Tibial artery (tissue), 4 donors: ENCODE measurements at regions not wholly inside any gene's neighbourhood (a gene's known extent, or its start where the extent isn't known, plus 50 kb on each side); places are given as distances from the start of the nearest gene placed in this dataset.

Source experiments
- DNase-seq, 2 donors: peaks; one replicate each; pipeline ENCODE4 v3.0.0-alpha.2; 2019
- H3K27ac ChIP-seq, 2 donors: fragments of 200-600 bp; sonication (generic) in 1 of 2; 1 replicate in 1 of 2; 2 replicates in 1 of 2; pipeline ENCODE4 v1.5.1; 2018 to 2019; ENCODE audit warnings: mild to moderate bottlenecking in 1 of 2
- H3K27me3 ChIP-seq, 2 donors: fragments of 200-600 bp; sonication (generic) in 1 of 2; one replicate each; pipeline versions ENCODE4 v1.5.1 to v1.6.0; 2016 to 2019
- H3K36me3 ChIP-seq, 3 donors: fragments of 200-600 bp; sonication (generic) in 2 of 3; one replicate each; pipeline ENCODE4 v1.5.1; 2016 to 2019; ENCODE audit warnings: mild to moderate bottlenecking in 2 of 3
- H3K4me1 ChIP-seq, 4 donors: fragments of 200-600 bp; sonication (generic) in 2 of 4; 1 replicate in 3 of 4; 2 replicates in 1 of 4; pipeline ENCODE4 v1.5.1; 2016 to 2019
- H3K4me3 ChIP-seq, 2 donors: fragments of 200-600 bp; sonication (generic) in 1 of 2; 1 replicate in 1 of 2; 2 replicates in 1 of 2; pipeline ENCODE4 v1.5.1; 2018 to 2019; ENCODE audit warnings: mild to moderate bottlenecking in 2 of 2
- H3K9me3 ChIP-seq, 3 donors: fragments of 200-600 bp; sonication (generic) in 1 of 3; one replicate each; pipeline ENCODE4 v1.5.1; 2016 to 2019
- CTCF ChIP-seq, 2 experiments: fragments of 200-600 bp in 1 of 2; fragments of 450-650 bp in 1 of 2; IDR thresholded peaks; one replicate each; pipeline ENCODE4 v1.5.1; 2017 to 2019; ENCODE audit warnings: antibody characterized with exemption in 2 of 2, mild to moderate bottlenecking in 1 of 2, moderate library complexity in 1 of 2
- intact Hi-C: fragments of 100-400 bp; cut with DNase I; formaldehyde crosslinking; loops from one replicate; pipeline ENCODE4 v1.15.0; 2023; ENCODE audit warnings: low total_unique reads

GRCh38 chr7:1310936-1311335, 78.3 kb downstream of the UNCX start:
- Histone ChIP-seq H3K9me3 (peaks cover 0 to 9% (median 0%) of the 10 kb centered on the region in 3 donors), H3K4me1 (no peaks in the 10 kb centered on the region), H3K27ac (no peak overlapping the region), H3K36me3 (no peaks in the 10 kb centered on the region), H3K4me3 (no peak overlapping the region), H3K27me3 (peaks cover 0 to 57% of the 10 kb centered on the region in 2 donors)
- DNase-seq: no peak
- intact Hi-C loops: no loop called here
- TF ChIP-seq CTCF (IDR thresholded peaks at IDR 0.05): no peak

- DNase-seq: no peak
- no peaks in the 10 kb centered on the region for H3K36me3 ChIP-seq
- H3K27ac ChIP-seq: no peak overlapping the region
- no peak overlapping the region for H3K4me3 ChIP-seq
- H3K27me3 ChIP-seq: peaks cover 0 to 59% of the 10 kb centered on the region in 2 donors
- TF ChIP-seq CTCF (IDR thresholded peaks at IDR 0.05): no peak
- no peaks in the 10 kb centered on the region for H3K4me1 ChIP-seq
- intact Hi-C loops: no loop called here
- H3K9me3 ChIP-seq: peaks cover 0 to 9% (median 0%) of the 10 kb centered on the region in 3 donors
These were observed 78.9 kb downstream of the UNCX start for GRCh38 chr7:1311406-1312135.

GRCh38 chr7:1312136-1313070, 79.7 kb downstream of the UNCX start:
- Histone ChIP-seq H3K36me3 (no peaks in the 10 kb centered on the region), H3K4me3 (no peak overlapping the region), H3K27me3 (peaks cover 0 to 54% of the 10 kb centered on the region in 2 donors), H3K4me1 (no peaks in the 10 kb centered on the region), H3K27ac (no peak overlapping the region), H3K9me3 (peaks cover 0 to 9% (median 0%) of the 10 kb centered on the region in 3 donors)
- intact Hi-C loops: no loop called here
- no peak for TF ChIP-seq CTCF (IDR thresholded peaks at IDR 0.05)
- no peak for DNase-seq

GRCh38 chr7:1313613-1314012, 80.9 kb downstream of the UNCX start:
- Histone ChIP-seq H3K4me1 (no peaks in the 10 kb centered on the region), H3K27ac (no peak overlapping the region), H3K4me3 (no peak overlapping the region), H3K27me3 (peaks cover 0 to 58% of the 10 kb centered on the region in 2 donors), H3K9me3 (peaks cover 0 to 9% (median 0%) of the 10 kb centered on the region in 3 donors), H3K36me3 (no peaks in the 10 kb centered on the region)
- intact Hi-C loops: no loop called here
- DNase-seq: no peak
- no peak for TF ChIP-seq CTCF (IDR thresholded peaks at IDR 0.05)

- no peak for TF ChIP-seq CTCF (IDR thresholded peaks at IDR 0.05)
- Histone ChIP-seq H3K36me3 (no peaks in the 10 kb centered on the region), H3K27me3 (peaks cover 0 to 58% of the 10 kb centered on the region in 2 donors), H3K27ac (no peak overlapping the region), H3K9me3 (peaks cover 0 to 9% (median 0%) of the 10 kb centered on the region in 3 donors), H3K4me3 (no peak overlapping the region), H3K4me1 (no peaks in the 10 kb centered on the region)
- DNase-seq: no peak
- intact Hi-C loops: no loop called here
These were observed 81.6 kb downstream of the UNCX start for GRCh38 chr7:1314021-1314907.
